A673 (cell line): ENCODE measurements at regions not wholly inside any gene's neighbourhood (a gene's known extent, or its start where the extent isn't known, plus 50 kb on each side); places are given as distances from the start of the nearest gene placed in this dataset.

ENCODE experiments used
- EZH2 ChIP-seq: fragments of 200-600 bp; sonication (generic); IDR thresholded peaks from 2 replicates; pipeline ENCODE4 v1.6.1; 2017; ENCODE audit warnings: borderline replicate concordance, low read depth, mild to moderate bottlenecking, mixed read lengths, antibody characterized with exemption, low read length; ENCODE audit not compliant: poor library complexity, severe bottlenecking
- TF ChIP-seq, protein P1 (sequence below): fragments of 300-800, 200-600 bp; sonication (generic); conservative IDR thresholded peaks from 2 replicates; pipeline ENCODE4 v1.5.1; 2017; ENCODE audit warnings: low read depth, mild to moderate bottlenecking, antibody characterized with exemption, low read length, moderate library complexity, mixed read lengths

DNA sequence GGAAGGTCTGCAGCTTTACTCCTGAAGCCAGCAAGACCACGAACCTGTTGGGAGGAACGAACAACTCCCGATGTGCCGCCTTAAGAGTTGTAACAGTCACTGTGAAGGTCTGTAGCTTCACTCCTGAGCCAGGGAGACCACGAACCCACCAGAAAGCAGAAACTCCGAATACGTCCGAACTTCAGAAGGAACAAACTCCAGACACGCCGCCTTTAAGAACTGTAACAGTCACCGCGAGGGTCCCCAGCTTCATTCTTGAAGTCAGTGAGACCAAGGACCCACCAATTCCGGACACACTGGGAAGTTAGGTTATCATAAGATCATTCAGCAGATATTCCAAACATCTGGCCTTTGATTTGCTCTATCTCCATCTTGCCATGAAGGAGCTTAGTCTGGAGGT, 1623.0 kb downstream of the SLITRK1 start:
- TF ChIP-seq, protein P1, sequence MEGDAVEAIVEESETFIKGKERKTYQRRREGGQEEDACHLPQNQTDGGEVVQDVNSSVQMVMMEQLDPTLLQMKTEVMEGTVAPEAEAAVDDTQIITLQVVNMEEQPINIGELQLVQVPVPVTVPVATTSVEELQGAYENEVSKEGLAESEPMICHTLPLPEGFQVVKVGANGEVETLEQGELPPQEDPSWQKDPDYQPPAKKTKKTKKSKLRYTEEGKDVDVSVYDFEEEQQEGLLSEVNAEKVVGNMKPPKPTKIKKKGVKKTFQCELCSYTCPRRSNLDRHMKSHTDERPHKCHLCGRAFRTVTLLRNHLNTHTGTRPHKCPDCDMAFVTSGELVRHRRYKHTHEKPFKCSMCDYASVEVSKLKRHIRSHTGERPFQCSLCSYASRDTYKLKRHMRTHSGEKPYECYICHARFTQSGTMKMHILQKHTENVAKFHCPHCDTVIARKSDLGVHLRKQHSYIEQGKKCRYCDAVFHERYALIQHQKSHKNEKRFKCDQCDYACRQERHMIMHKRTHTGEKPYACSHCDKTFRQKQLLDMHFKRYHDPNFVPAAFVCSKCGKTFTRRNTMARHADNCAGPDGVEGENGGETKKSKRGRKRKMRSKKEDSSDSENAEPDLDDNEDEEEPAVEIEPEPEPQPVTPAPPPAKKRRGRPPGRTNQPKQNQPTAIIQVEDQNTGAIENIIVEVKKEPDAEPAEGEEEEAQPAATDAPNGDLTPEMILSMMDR, result no peak
- TF ChIP-seq EZH2, result no peak
